CD4-positive, alpha-beta memory T cell (primary cell): ENCODE measurements at regions not wholly inside any gene's neighbourhood (a gene's known extent, or its start where the extent isn't known, plus 50 kb on each side); places are given as distances from the start of the nearest gene placed in this dataset.

ENCODE experiments used
- CTCF ChIA-PET: fragments of 350-600 bp; sonication (Branson Sonifier 250); formaldehyde crosslinking; loops from one replicate; lab custom pipeline; 2021; ENCODE audit warnings: inconsistent platforms; ENCODE audit not compliant: partially characterized antibody; lab: Charles Lee
- POLR2A ChIA-PET: fragments of 350-600 bp; sonication (Branson Sonifier 250); formaldehyde crosslinking; loops from one replicate; lab custom pipeline; 2021; ENCODE audit not compliant: partially characterized antibody; lab: Charles Lee
- DNase-seq, 5 donors: peaks; one replicate each; pipeline versions ENCODE4 v3.0.0 to v3.0.0-alpha.2; 2020 to 2022; ENCODE audit warnings: mixed read lengths in 1 of 5
- H3K27ac ChIP-seq: one replicate; pipeline ENCODE4 v1.7.0; 2013; ENCODE audit warnings: low read depth, low read length
- H3K27me3 ChIP-seq: 2 replicates; pipeline ENCODE4 v1.7.0; 2013; ENCODE audit warnings: mild to moderate bottlenecking, low read length, moderate library complexity; ENCODE audit not compliant: insufficient read depth
- H3K36me3 ChIP-seq: 2 replicates; pipeline ENCODE4 v1.7.0; 2013; ENCODE audit warnings: mild to moderate bottlenecking, low read length, moderate library complexity; ENCODE audit not compliant: insufficient read depth
- H3K4me1 ChIP-seq: 2 replicates; pipeline ENCODE4 v1.7.0; 2013; ENCODE audit warnings: mild to moderate bottlenecking, low read length, moderate library complexity; ENCODE audit not compliant: insufficient read depth
- H3K4me3 ChIP-seq, 2 donors: one replicate each; pipeline ENCODE4 v1.7.0; 2013; ENCODE audit warnings: low read length in 2 of 2, mild to moderate bottlenecking in 1 of 2
- H3K9me3 ChIP-seq, 2 donors: one replicate each; pipeline ENCODE4 v1.7.0; 2013; ENCODE audit warnings: low read length in 2 of 2, control low read depth in 1 of 2; ENCODE audit not compliant: control insufficient read depth in 1 of 2
- H3K27ac Mint-ChIP-seq, 7 donors: one replicate each; pipeline ENCODE4 v1.8.0; 2020 to 2021; ENCODE audit warnings: mixed read lengths in 7 of 7, mild to moderate bottlenecking in 6 of 7, inconsistent platforms in 3 of 7, moderate library complexity in 3 of 7
- H3K27me3 Mint-ChIP-seq, 2 donors: one replicate each; pipeline ENCODE4 v1.8.0; 2020 to 2021; ENCODE audit warnings: mixed read lengths in 2 of 2
- H3K36me3 Mint-ChIP-seq, 2 donors: one replicate each; pipeline ENCODE4 v1.8.0; 2020 to 2021; ENCODE audit warnings: mixed read lengths in 2 of 2, inconsistent platforms in 1 of 2, mild to moderate bottlenecking in 1 of 2
- H3K4me1 Mint-ChIP-seq, 4 donors: one replicate each; pipeline ENCODE4 v1.8.0; 2020 to 2021; ENCODE audit warnings: mixed read lengths in 4 of 4, mild to moderate bottlenecking in 1 of 4
- H3K4me3 Mint-ChIP-seq, 8 donors: one replicate each; pipeline ENCODE4 v1.8.0; 2020 to 2021; ENCODE audit warnings: mixed read lengths in 8 of 8, mild to moderate bottlenecking in 7 of 8, moderate library complexity in 6 of 8, inconsistent platforms in 3 of 8
- H3K9me3 Mint-ChIP-seq, 8 donors: one replicate each; pipeline ENCODE4 v1.8.0; 2020 to 2021; ENCODE audit warnings: mixed read lengths in 8 of 8, mild to moderate bottlenecking in 5 of 8, inconsistent platforms in 3 of 8, moderate library complexity in 1 of 8
- intact Hi-C: fragments of 100-400 bp; cut with micrococcal nuclease; formaldehyde crosslinking; loops from one replicate; pipeline ENCODE4 v1.15.1; 2023

DNA sequence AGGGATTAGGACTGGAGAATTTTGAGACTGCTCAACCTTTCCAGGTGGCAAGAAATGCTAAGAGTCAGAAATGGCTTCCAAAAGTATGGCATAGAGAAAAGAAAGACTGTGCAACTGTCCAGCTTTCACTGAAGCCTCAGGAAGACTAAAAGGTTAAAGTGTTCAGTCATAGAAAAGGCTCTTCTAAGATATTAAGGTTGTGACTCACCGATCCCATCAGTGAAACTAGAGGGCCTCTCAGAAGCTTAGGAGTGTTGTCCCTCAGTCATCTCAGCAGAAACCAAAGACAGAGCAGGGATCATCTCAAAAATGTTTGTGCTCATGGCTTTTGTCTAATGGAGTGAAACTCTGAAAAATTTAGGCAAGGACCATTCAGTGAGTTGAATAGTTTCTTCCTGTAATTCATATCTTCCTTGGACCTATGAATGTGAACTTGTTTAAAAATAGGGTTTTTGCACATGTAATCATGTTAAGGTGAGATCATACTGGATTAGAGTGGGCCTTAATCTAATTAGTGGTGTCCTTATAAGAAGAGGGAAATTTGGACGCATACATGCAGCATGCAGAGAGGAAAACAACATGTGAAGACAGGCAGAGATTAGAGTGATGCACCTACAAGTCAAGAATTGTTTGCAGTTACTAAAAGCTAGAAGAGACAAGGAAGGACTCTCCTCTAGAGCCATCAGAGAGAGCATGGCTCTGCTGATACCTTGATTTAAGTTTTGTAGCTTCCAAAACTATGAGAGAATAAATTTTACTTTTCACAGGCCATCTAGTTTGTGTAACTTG, 71.3 kb downstream of the RPE65 start:
- Histone ChIP-seq H3K9me3 (no peaks in the 10 kb centered on the region), H3K36me3 (no peaks in the 10 kb centered on the region), H3K4me1 (no peaks in the 10 kb centered on the region), H3K27me3 (no peaks in the 10 kb centered on the region), H3K27ac (no peak overlapping the region), H3K4me3 (no peak overlapping the region)
- CTCF ChIA-PET, result no interaction called here
- POLR2A ChIA-PET, result no interaction called here
- Mint-ChIP-seq H3K4me1 (no peaks in the 10 kb centered on the region), H3K27me3 (peaks cover 0 to 2% of the 10 kb centered on the region in 2 donors), H3K36me3 (no peaks in the 10 kb centered on the region), H3K9me3 (no peaks in the 10 kb centered on the region), H3K27ac (no peak overlapping the region), H3K4me3 (no peak overlapping the region)
- DNase-seq, result no peak
- intact Hi-C loops, result no loop called here

DNA sequence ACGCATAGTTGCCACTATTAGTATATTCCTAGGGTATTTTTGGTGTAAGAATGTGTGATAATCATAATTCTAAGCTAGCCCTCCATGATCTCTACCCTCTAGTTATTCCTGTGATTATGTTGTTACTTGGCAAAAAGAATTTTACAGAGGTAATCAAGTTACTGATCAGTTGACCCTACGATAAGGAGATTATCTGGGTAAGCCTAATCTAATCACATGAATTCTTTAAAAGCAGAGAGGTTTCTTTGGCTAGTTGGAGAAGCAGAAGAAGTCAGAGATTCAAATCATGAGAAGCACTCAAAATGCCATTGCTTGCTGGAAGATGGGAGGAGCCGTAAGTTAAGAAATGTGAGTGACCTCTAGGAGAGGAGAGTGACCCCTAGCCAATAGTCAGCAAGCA, 72.7 kb downstream of the RPE65 start:
- no peaks in the 10 kb centered on the region for H3K36me3 ChIP-seq
- no peak overlapping the region for H3K27ac ChIP-seq
- no peaks in the 10 kb centered on the region for H3K9me3 ChIP-seq
- Mint-ChIP-seq H3K36me3 (no peaks in the 10 kb centered on the region), H3K9me3 (peaks cover 0 to 2% (median 0%) of the 10 kb centered on the region in 8 donors), H3K4me1 (no peaks in the 10 kb centered on the region), H3K27ac (no peak overlapping the region), H3K4me3 (no peak overlapping the region), H3K27me3 (peaks cover 0 to 2% of the 10 kb centered on the region in 2 donors)
- no peaks in the 10 kb centered on the region for H3K4me1 ChIP-seq
- no peaks in the 10 kb centered on the region for H3K27me3 ChIP-seq
- DNase-seq, result no peak
- intact Hi-C loops, result no loop called here
- H3K4me3 ChIP-seq, result no peak overlapping the region
- ChIA-PET CTCF (no interaction called here), POLR2A (no interaction called here)

DNA sequence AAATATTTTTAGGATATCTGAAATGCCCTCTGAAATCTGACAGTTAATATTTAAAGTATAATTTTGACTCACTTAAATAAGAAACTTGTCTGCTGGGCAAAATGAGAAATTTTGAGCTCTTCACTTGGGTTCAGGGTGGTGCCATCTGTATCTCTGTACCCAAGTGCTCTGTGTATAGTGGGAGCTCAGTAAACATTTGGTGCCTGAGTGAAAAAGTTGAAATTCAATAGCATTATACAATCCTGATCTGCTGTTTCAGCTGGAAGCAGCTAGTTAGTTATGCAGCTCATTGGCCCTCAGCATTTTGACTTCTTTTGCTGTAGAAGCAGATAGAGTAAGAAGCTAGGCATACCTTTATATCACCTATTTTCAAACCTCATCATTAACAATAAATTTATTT, 73.3 kb downstream of the RPE65 start:
- no peak overlapping the region for H3K4me3 ChIP-seq
- no peak overlapping the region for H3K27ac Mint-ChIP-seq
- no peak for DNase-seq
- POLR2A ChIA-PET, result no interaction called here
- intact Hi-C loops, result no loop called here
- H3K4me1 Mint-ChIP-seq, result no peaks in the 10 kb centered on the region
- no peaks in the 10 kb centered on the region for H3K36me3 Mint-ChIP-seq
- H3K36me3 ChIP-seq, result no peaks in the 10 kb centered on the region
- H3K9me3 Mint-ChIP-seq, result peaks cover 0 to 2% (median 0%) of the 10 kb centered on the region in 8 donors
- no peaks in the 10 kb centered on the region for H3K4me1 ChIP-seq
- no peaks in the 10 kb centered on the region for H3K27me3 ChIP-seq
- H3K27ac ChIP-seq, result no peak overlapping the region
- H3K9me3 ChIP-seq, result no peaks in the 10 kb centered on the region
- peaks cover 0 to 2% of the 10 kb centered on the region in 2 donors for H3K27me3 Mint-ChIP-seq
- CTCF ChIA-PET, result no interaction called here
- no peak overlapping the region for H3K4me3 Mint-ChIP-seq

DNA sequence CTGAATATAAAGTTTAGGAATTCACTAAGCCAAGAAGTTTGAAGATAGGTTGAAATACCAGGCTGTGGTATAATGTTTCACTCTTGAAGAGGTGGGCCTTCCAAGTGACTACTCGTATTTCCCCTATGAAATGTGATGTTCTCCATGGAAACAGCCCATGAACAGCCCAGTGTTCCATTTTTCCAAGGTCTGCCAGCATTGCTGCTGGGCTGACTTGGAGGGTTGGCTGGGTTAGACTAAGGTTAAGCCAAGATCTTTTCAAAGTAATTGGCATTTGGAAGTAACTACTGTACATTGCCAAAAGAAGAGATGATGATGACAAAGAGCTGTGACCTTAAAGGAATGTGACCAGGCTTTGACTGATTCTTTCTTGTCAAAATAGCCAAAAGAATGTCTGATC, 73.8 kb downstream of the RPE65 start:
- intact Hi-C loops, result no loop called here
- Mint-ChIP-seq H3K27ac (no peak overlapping the region), H3K9me3 (peaks cover 0 to 2% (median 0%) of the 10 kb centered on the region in 8 donors), H3K4me1 (no peaks in the 10 kb centered on the region), H3K27me3 (peaks cover 0 to 2% of the 10 kb centered on the region in 2 donors), H3K36me3 (no peaks in the 10 kb centered on the region), H3K4me3 (no peak overlapping the region)
- POLR2A ChIA-PET, result no interaction called here
- Histone ChIP-seq H3K4me1 (no peaks in the 10 kb centered on the region), H3K27me3 (no peaks in the 10 kb centered on the region), H3K27ac (no peak overlapping the region), H3K9me3 (no peaks in the 10 kb centered on the region), H3K4me3 (no peak overlapping the region), H3K36me3 (no peaks in the 10 kb centered on the region)
- DNase-seq, result no peak
- CTCF ChIA-PET, result no interaction called here

DNA sequence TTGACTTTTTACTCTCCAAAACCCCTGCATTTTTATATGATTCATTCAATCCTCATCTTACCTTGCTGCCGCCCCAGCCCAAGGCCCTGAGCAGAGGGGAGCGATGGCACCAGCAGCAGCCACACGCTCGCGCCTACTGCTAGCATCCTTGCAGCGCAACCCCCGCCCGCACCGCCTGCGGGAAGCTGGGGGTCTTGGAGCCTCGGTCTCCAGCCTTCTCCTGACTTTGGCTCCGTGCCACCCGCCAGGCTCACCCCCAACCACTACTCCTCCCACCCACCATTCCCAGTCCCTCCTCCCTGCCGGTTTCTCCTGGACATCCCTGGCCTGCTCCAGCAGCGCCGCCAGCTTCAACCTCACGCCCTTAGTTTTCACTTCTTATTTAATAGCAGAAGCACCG, 76.6 kb downstream of the RPE65 start:
- POLR2A ChIA-PET, result no interaction called here
- no peaks in the 10 kb centered on the region for H3K9me3 ChIP-seq
- H3K4me1 ChIP-seq, result no peaks in the 10 kb centered on the region
- no peak overlapping the region for H3K4me3 ChIP-seq
- H3K36me3 ChIP-seq, result no peaks in the 10 kb centered on the region
- H3K27me3 ChIP-seq, result no peaks in the 10 kb centered on the region
- no peak overlapping the region for H3K27ac Mint-ChIP-seq
- CTCF ChIA-PET, result no interaction called here
- no peaks in the 10 kb centered on the region for H3K36me3 Mint-ChIP-seq
- no peak overlapping the region for H3K27ac ChIP-seq
- no peak for DNase-seq
- no peaks in the 10 kb centered on the region for H3K4me1 Mint-ChIP-seq
- no peak overlapping the region for H3K4me3 Mint-ChIP-seq
- intact Hi-C loops, result no loop called here
- peaks cover 0 to 2% of the 10 kb centered on the region in 2 donors for H3K27me3 Mint-ChIP-seq
- peaks cover 0 to 4% (median 0%) of the 10 kb centered on the region in 8 donors for H3K9me3 Mint-ChIP-seq

DNA sequence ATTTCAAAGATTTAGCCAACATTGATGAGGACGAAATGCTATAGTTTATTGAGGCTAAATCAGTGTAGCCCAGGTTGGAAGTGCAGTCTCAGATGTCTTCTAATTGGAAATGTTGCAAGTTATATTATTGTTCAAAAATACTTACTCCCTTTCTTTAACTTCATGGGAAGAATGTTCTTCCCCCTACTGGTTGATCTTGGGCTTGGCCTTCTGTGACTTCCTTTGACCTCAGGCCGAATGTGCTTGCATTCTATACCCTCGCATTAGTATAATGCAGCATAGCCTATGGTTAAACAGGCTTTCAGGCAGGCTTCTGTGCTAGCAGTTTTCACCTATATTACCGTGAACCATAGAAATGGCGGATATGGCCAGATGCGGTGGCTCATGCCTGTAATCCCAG, 77.3 kb downstream of the RPE65 start:
- ChIA-PET CTCF (no interaction called here), POLR2A (no interaction called here)
- Mint-ChIP-seq H3K27me3 (peaks cover 0 to 2% of the 10 kb centered on the region in 2 donors), H3K36me3 (no peaks in the 10 kb centered on the region), H3K4me3 (no peak overlapping the region), H3K4me1 (no peaks in the 10 kb centered on the region), H3K27ac (no peak overlapping the region), H3K9me3 (peaks cover 0 to 7% (median 0%) of the 10 kb centered on the region in 8 donors)
- H3K4me1 ChIP-seq, result no peaks in the 10 kb centered on the region
- H3K27me3 ChIP-seq, result no peaks in the 10 kb centered on the region
- H3K27ac ChIP-seq, result no peak overlapping the region
- H3K36me3 ChIP-seq, result no peaks in the 10 kb centered on the region
- H3K9me3 ChIP-seq, result no peaks in the 10 kb centered on the region
- no peak for DNase-seq
- intact Hi-C loops, result no loop called here
- H3K4me3 ChIP-seq, result no peak overlapping the region

DNA sequence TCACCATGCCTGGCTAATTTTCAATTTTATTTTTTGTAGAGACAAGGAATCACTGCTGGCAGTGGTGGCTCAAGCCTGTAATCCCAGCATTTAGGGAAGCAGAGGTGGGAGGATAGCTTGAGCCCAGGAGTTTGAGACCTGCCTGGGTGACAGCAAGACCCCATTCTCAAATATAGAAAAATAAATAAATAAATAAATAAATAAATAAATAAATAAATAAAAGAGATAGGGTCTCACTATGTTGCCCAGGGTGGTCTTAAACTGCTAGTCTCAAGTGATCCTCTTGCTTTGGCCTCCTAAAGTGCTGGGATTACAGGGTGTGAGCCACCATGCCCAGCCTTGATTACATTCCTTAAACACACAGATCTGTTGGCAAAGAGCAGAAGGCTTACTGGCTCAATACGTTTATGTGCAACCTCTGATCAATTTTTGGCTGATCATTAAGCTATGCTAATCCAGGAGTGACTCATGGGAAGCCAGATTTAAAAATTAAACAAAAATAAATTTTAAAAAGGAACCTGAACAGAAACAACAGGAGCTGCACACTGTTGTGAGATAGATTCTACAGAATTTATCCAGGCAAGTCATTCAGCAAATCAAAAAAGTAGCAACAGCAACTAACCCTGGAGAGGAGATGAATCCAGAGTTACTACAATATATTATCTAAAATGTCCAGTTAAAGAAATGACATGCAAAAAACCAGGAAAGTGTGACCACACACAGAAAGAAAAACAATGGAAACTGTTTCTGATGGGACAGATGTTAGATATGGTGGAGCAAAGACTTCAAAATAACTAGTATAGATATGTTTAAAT, 79.4 kb downstream of the RPE65 start:
- POLR2A ChIA-PET, result no interaction called here
- Histone ChIP-seq H3K4me1 (no peaks in the 10 kb centered on the region), H3K27ac (no peak overlapping the region), H3K36me3 (no peaks in the 10 kb centered on the region), H3K27me3 (no peaks in the 10 kb centered on the region), H3K9me3 (no peaks in the 10 kb centered on the region), H3K4me3 (no peak overlapping the region)
- no peak for DNase-seq
- no peaks in the 10 kb centered on the region for H3K36me3 Mint-ChIP-seq
- H3K4me3 Mint-ChIP-seq, result no peak overlapping the region
- H3K9me3 Mint-ChIP-seq, result peaks cover 0 to 7% (median 0%) of the 10 kb centered on the region in 8 donors
- peaks cover 0 to 2% of the 10 kb centered on the region in 2 donors for H3K27me3 Mint-ChIP-seq
- CTCF ChIA-PET, result no interaction called here
- H3K4me1 Mint-ChIP-seq, result no peaks in the 10 kb centered on the region
- no peak overlapping the region for H3K27ac Mint-ChIP-seq
- intact Hi-C loops, result no loop called here
